ENCODE measurements at regions not wholly inside any gene's neighbourhood (a gene's known extent, or its start where the extent isn't known, plus 50 kb on each side); places are given as distances from the start of the nearest gene placed in this dataset.

- CTCF ChIA-PET, result no interaction called here
- POLR2A ChIA-PET, result no interaction called here
- no peak overlapping the region for H3K4me3 ChIP-seq (ENCODE audit: control insufficient read depth in 1 of 2, extremely low read depth in 1 of 2, low read length in 1 of 2)
- WGBS (ENCODE audit: insufficient coverage), result 77% methylated on average over 3 of the region's 6 CpGs
- no peak overlapping the region for H3K27ac Mint-ChIP-seq
- ATAC-seq (replicated peaks in 1 of 4) (no peak), DNase-seq (no peak)
- no peak overlapping the region for H3K4me3 Mint-ChIP-seq
- H3K4me1 Mint-ChIP-seq, result no peaks in the 10 kb centered on the region
- no peaks in the 10 kb centered on the region for H3K36me3 Mint-ChIP-seq
- H3K4me1 ChIP-seq (ENCODE audit: control insufficient read depth in 1 of 2, extremely low read depth in 1 of 2, insufficient read depth in 2 of 2, low read length in 2 of 2), result no peaks in the 10 kb centered on the region
- H3K36me3 ChIP-seq (ENCODE audit: control insufficient read depth in 2 of 2, extremely low read depth in 1 of 2, insufficient read depth in 1 of 2, low read length in 1 of 2), result no peaks in the 10 kb centered on the region
- H3K27me3 ChIP-seq (replicated peaks in 1 of 2; ENCODE audit: control insufficient read depth in 2 of 2, extremely low read depth in 1 of 2, insufficient read depth in 2 of 2, low read length in 1 of 2), result no peaks in the 10 kb centered on the region
- peaks cover 1 to 3% (median 3%) of the 10 kb centered on the region in 3 donors for H3K9me3 Mint-ChIP-seq
- H3K27me3 Mint-ChIP-seq, result peaks cover 4 to 10% of the 10 kb centered on the region in 2 donors
- H3K9me3 ChIP-seq, result peaks cover 1% of the 10 kb centered on the region
- no peak overlapping the region for H3K27ac ChIP-seq (ENCODE audit: low read length)
Observed at GRCh38 chr12:58270966-58271705, 329.8 kb downstream of the ATP23 start.

- DNase-seq (no peak), ATAC-seq (replicated peaks in 1 of 4) (no peak)
- Histone ChIP-seq H3K27me3 (replicated peaks in 1 of 2; ENCODE audit: control insufficient read depth in 2 of 2, extremely low read depth in 1 of 2, insufficient read depth in 2 of 2, low read length in 1 of 2) (no peaks in the 10 kb centered on the region), H3K4me1 (ENCODE audit: control insufficient read depth in 1 of 2, extremely low read depth in 1 of 2, insufficient read depth in 2 of 2, low read length in 2 of 2) (no peaks in the 10 kb centered on the region), H3K27ac (ENCODE audit: low read length) (no peak overlapping the region), H3K9me3 (peaks cover 3% of the 10 kb centered on the region), H3K4me3 (ENCODE audit: control insufficient read depth in 1 of 2, extremely low read depth in 1 of 2, low read length in 1 of 2) (no peak overlapping the region), H3K36me3 (ENCODE audit: control insufficient read depth in 2 of 2, extremely low read depth in 1 of 2, insufficient read depth in 1 of 2, low read length in 1 of 2) (no peaks in the 10 kb centered on the region)
- H3K27me3 Mint-ChIP-seq, result peaks cover 4 to 10% of the 10 kb centered on the region in 2 donors
- ChIA-PET CTCF (no interaction called here), POLR2A (no interaction called here)
- H3K36me3 Mint-ChIP-seq, result no peaks in the 10 kb centered on the region
- 60% methylated on average over 1 of the region's 3 CpGs for WGBS (ENCODE audit: insufficient coverage)
- H3K27ac Mint-ChIP-seq, result no peak overlapping the region
- peaks cover 4 to 13% (median 10%) of the 10 kb centered on the region in 3 donors for H3K9me3 Mint-ChIP-seq
- no peak overlapping the region for H3K4me3 Mint-ChIP-seq
- H3K4me1 Mint-ChIP-seq, result no peaks in the 10 kb centered on the region
Observed at GRCh38 chr12:58272461-58272860, 331.1 kb downstream of the ATP23 start.

- peaks cover 3% of the 10 kb centered on the region for H3K9me3 ChIP-seq
- H3K27me3 Mint-ChIP-seq, result no peaks in the 10 kb centered on the region
- H3K36me3 Mint-ChIP-seq, result no peaks in the 10 kb centered on the region
- ATAC-seq (replicated peaks in 1 of 4) (no peak), DNase-seq (no peak)
- peaks cover 10 to 27% (median 12%) of the 10 kb centered on the region in 3 donors for H3K9me3 Mint-ChIP-seq
- H3K27ac Mint-ChIP-seq, result no peak overlapping the region
- H3K27ac ChIP-seq (ENCODE audit: low read length), result no peak overlapping the region
- H3K27me3 ChIP-seq (replicated peaks in 1 of 2; ENCODE audit: control insufficient read depth in 2 of 2, extremely low read depth in 1 of 2, insufficient read depth in 2 of 2, low read length in 1 of 2), result no peaks in the 10 kb centered on the region
- ChIA-PET POLR2A (no interaction called here), CTCF (no interaction called here)
- no peaks in the 10 kb centered on the region for H3K36me3 ChIP-seq (ENCODE audit: control insufficient read depth in 2 of 2, extremely low read depth in 1 of 2, insufficient read depth in 1 of 2, low read length in 1 of 2)
- no peak overlapping the region for H3K4me3 Mint-ChIP-seq
- no peaks in the 10 kb centered on the region for H3K4me1 Mint-ChIP-seq
- no peak overlapping the region for H3K4me3 ChIP-seq (ENCODE audit: control insufficient read depth in 1 of 2, extremely low read depth in 1 of 2, low read length in 1 of 2)
- no peaks in the 10 kb centered on the region for H3K4me1 ChIP-seq (ENCODE audit: control insufficient read depth in 1 of 2, extremely low read depth in 1 of 2, insufficient read depth in 2 of 2, low read length in 2 of 2)
- no CpG with 5 or more reads among the region's 1 CpG for WGBS (ENCODE audit: insufficient coverage)
Observed at GRCh38 chr12:58277231-58277630, 335.9 kb downstream of the ATP23 start.

- CTCF ChIA-PET, result no interaction called here
Observed at GRCh38 chr12:58283553-58283952, 342.2 kb downstream of the ATP23 start.

GRCh38 chr12:58285551-58285950 is 344.2 kb downstream of the ATP23 start:
- ChIA-PET POLR2A (no interaction called here), CTCF (no interaction called here)
- H3K27me3 Mint-ChIP-seq, result peaks cover 14 to 18% of the 10 kb centered on the region in 2 donors
- 63% methylated on average over 3 of the region's 5 CpGs for WGBS (ENCODE audit: insufficient coverage)
- no peaks in the 10 kb centered on the region for H3K4me1 ChIP-seq (ENCODE audit: control insufficient read depth in 1 of 2, extremely low read depth in 1 of 2, insufficient read depth in 2 of 2, low read length in 2 of 2)
- H3K4me3 ChIP-seq (ENCODE audit: control insufficient read depth in 1 of 2, extremely low read depth in 1 of 2, low read length in 1 of 2), result no peak overlapping the region
- H3K27ac Mint-ChIP-seq, result no peak overlapping the region
- H3K36me3 Mint-ChIP-seq, result no peaks in the 10 kb centered on the region
- H3K4me1 Mint-ChIP-seq, result no peaks in the 10 kb centered on the region
- ATAC-seq (replicated peaks in 1 of 4) (no peak), DNase-seq (no peak)
- peaks cover 0 to 3% of the 10 kb centered on the region in 2 experiments for H3K27me3 ChIP-seq (replicated peaks in 1 of 2; ENCODE audit: control insufficient read depth in 2 of 2, extremely low read depth in 1 of 2, insufficient read depth in 2 of 2, low read length in 1 of 2)
- H3K36me3 ChIP-seq (ENCODE audit: control insufficient read depth in 2 of 2, extremely low read depth in 1 of 2, insufficient read depth in 1 of 2, low read length in 1 of 2), result no peaks in the 10 kb centered on the region
- H3K4me3 Mint-ChIP-seq, result no peak overlapping the region
- no peak overlapping the region for H3K27ac ChIP-seq (ENCODE audit: low read length)
- peaks cover 6 to 17% (median 12%) of the 10 kb centered on the region in 3 donors for H3K9me3 Mint-ChIP-seq
- no peaks in the 10 kb centered on the region for H3K9me3 ChIP-seq

More at GRCh38 chr12:58283553-58283952, 342.2 kb downstream of the ATP23 start:
- no peak overlapping the region for H3K4me3 ChIP-seq (ENCODE audit: control insufficient read depth in 1 of 2, extremely low read depth in 1 of 2, low read length in 1 of 2)
- ATAC-seq (replicated peaks in 1 of 4) (no peak), DNase-seq (no peak)
- Mint-ChIP-seq H3K27ac (no peak overlapping the region), H3K9me3 (peaks cover 7 to 20% (median 14%) of the 10 kb centered on the region in 3 donors), H3K36me3 (no peaks in the 10 kb centered on the region), H3K4me3 (no peak overlapping the region), H3K27me3 (peaks cover 8 to 10% of the 10 kb centered on the region in 2 donors), H3K4me1 (no peaks in the 10 kb centered on the region)
- no peaks in the 10 kb centered on the region for H3K9me3 ChIP-seq
- 89% methylated on average over 1 of the region's 1 CpG for WGBS (ENCODE audit: insufficient coverage)
- H3K36me3 ChIP-seq (ENCODE audit: control insufficient read depth in 2 of 2, extremely low read depth in 1 of 2, insufficient read depth in 1 of 2, low read length in 1 of 2), result no peaks in the 10 kb centered on the region
- H3K27me3 ChIP-seq (replicated peaks in 1 of 2; ENCODE audit: control insufficient read depth in 2 of 2, extremely low read depth in 1 of 2, insufficient read depth in 2 of 2, low read length in 1 of 2), result peaks cover 0 to 3% of the 10 kb centered on the region in 2 experiments
- H3K27ac ChIP-seq (ENCODE audit: low read length), result no peak overlapping the region
- POLR2A ChIA-PET, result no interaction called here
- no peaks in the 10 kb centered on the region for H3K4me1 ChIP-seq (ENCODE audit: control insufficient read depth in 1 of 2, extremely low read depth in 1 of 2, insufficient read depth in 2 of 2, low read length in 2 of 2)

GRCh38 chr12:58286353-58286752 is 345.0 kb downstream of the ATP23 start:
- Histone ChIP-seq H3K27me3 (replicated peaks in 1 of 2; ENCODE audit: control insufficient read depth in 2 of 2, extremely low read depth in 1 of 2, insufficient read depth in 2 of 2, low read length in 1 of 2) (peaks cover 0 to 3% of the 10 kb centered on the region in 2 experiments), H3K27ac (ENCODE audit: low read length) (no peak overlapping the region), H3K36me3 (ENCODE audit: control insufficient read depth in 2 of 2, extremely low read depth in 1 of 2, insufficient read depth in 1 of 2, low read length in 1 of 2) (no peaks in the 10 kb centered on the region), H3K4me1 (ENCODE audit: control insufficient read depth in 1 of 2, extremely low read depth in 1 of 2, insufficient read depth in 2 of 2, low read length in 2 of 2) (no peaks in the 10 kb centered on the region), H3K9me3 (no peaks in the 10 kb centered on the region), H3K4me3 (ENCODE audit: control insufficient read depth in 1 of 2, extremely low read depth in 1 of 2, low read length in 1 of 2) (no peak overlapping the region)
- POLR2A ChIA-PET, result no interaction called here
- Mint-ChIP-seq H3K4me3 (no peak overlapping the region), H3K27ac (no peak overlapping the region), H3K36me3 (no peaks in the 10 kb centered on the region), H3K9me3 (peaks cover 0 to 17% (median 9%) of the 10 kb centered on the region in 3 donors), H3K27me3 (peaks cover 14 to 18% of the 10 kb centered on the region in 2 donors), H3K4me1 (no peaks in the 10 kb centered on the region)
- DNase-seq (no peak), ATAC-seq (replicated peaks in 1 of 4) (no peak)
- CTCF ChIA-PET, result no interaction called here
